Esophagus muscularis mucosa (tissue), 3 donors: ENCODE measurements at regions not wholly inside any gene's neighbourhood (a gene's known extent, or its start where the extent isn't known, plus 50 kb on each side); places are given as distances from the start of the nearest gene placed in this dataset.

Experiments
- EP300 ChIP-seq: sonication (generic); formaldehyde crosslinking; IDR thresholded peaks from one replicate; pipeline ENCODE4 v1.6.1; 2017; ENCODE audit warnings: antibody characterized with exemption
- TF ChIP-seq, protein P1 (sequence below), 3 experiments: fragments of 200-600 bp in 2 of 3; fragments of 450-650 bp in 1 of 3; sonication (generic) in 2 of 3; IDR thresholded peaks; one replicate each; pipeline ENCODE4 v1.5.1; 2017 to 2019; ENCODE audit warnings: antibody characterized with exemption in 3 of 3, mild to moderate bottlenecking in 2 of 3, moderate library complexity in 1 of 3

DNA sequence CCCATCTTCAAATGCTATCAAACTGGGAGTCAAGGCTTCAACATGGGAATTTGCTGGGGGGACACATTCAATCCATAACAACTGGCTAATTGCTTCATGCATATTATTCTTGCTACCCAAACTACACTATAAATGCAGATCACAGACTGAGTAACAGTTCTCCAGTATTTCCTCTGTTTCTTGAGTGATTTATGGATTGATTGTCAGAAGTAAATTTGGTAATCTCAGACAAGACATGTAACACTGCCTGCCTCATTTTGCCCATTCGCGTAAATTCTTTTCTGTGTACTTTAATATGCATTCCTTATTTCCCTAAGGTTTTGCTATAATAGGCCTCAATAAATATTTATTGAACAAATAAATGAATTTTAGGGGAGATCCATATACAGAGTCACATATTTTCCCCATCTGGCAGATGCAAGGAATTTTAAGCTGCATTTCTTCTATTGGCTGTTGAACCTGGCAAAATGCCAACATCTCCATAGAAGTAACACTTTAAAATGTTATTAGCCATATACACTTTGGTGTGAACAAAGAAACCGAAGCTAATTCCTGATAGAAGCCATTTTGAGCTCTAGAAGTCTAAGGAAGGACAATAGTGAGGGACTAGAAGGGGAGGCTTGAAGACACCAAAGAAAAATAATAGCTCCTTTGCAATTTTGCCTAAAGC lies 98.2 kb downstream of the QRSL1 start:
- no peak for TF ChIP-seq EP300
- TF ChIP-seq, protein P1, sequence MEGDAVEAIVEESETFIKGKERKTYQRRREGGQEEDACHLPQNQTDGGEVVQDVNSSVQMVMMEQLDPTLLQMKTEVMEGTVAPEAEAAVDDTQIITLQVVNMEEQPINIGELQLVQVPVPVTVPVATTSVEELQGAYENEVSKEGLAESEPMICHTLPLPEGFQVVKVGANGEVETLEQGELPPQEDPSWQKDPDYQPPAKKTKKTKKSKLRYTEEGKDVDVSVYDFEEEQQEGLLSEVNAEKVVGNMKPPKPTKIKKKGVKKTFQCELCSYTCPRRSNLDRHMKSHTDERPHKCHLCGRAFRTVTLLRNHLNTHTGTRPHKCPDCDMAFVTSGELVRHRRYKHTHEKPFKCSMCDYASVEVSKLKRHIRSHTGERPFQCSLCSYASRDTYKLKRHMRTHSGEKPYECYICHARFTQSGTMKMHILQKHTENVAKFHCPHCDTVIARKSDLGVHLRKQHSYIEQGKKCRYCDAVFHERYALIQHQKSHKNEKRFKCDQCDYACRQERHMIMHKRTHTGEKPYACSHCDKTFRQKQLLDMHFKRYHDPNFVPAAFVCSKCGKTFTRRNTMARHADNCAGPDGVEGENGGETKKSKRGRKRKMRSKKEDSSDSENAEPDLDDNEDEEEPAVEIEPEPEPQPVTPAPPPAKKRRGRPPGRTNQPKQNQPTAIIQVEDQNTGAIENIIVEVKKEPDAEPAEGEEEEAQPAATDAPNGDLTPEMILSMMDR (IDR thresholded peaks at IDR 0.05), result no peak
